K562 (cell line): ENCODE measurements at regions not wholly inside any gene's neighbourhood (a gene's known extent, or its start where the extent isn't known, plus 50 kb on each side); places are given as distances from the start of the nearest gene placed in this dataset.

Experiments
- ATAC-seq: fragments of 200-7000 bp; cut with Tn5 transposase; 3 replicates; pipeline ENCODE4 v1.9.1; 2020; ENCODE audit warnings: moderate library complexity
- BruUV-seq: library from RNA; stranded (reverse); fragments of 400-500 nt; replicated peaks from 2 replicates; lab custom pipeline; 2021; lab: Mats Ljungman, UMichigan
- CTCF ChIA-PET: fragments of 300-600 bp; formaldehyde crosslinking; extraction: SDS; loops from one replicate; lab custom pipeline; 2021; ENCODE audit warnings: low intra/inter-chr PET ratio; lab: Yijun Ruan, JAX
- POLR2A ChIA-PET: fragments of 300-600, 350-650 bp; sonication (Branson Sonifier 250); formaldehyde crosslinking; extraction: SDS; loops from one replicate; lab custom pipeline; 2021; ENCODE audit warnings: antibody characterized with exemption, inconsistent platforms; lab: Yijun Ruan, JAX
- DNase-seq, 4 experiments: peaks; one replicate each; pipeline versions ENCODE4 v3.0.0 to v3.0.0-alpha.2; 2011 to 2018; ENCODE audit warnings: low spot score in 3 of 4, mixed read lengths in 3 of 4; ENCODE audit errors: extremely low read depth in 1 of 4
- FAIRE-seq: peaks from 2 replicates; lab custom pipeline; 2011; peaks lifted over from hg19 to GRCh38; lab: Jason Lieb, UNC
- H2AFZ ChIP-seq: 2 replicates; pipeline ENCODE4 v1.6.0; 2011; ENCODE audit warnings: low read depth, low read length, control low read depth, inconsistent platforms
- H3K27ac ChIP-seq: fragments of 200-600 bp; 3 replicates; pipeline ENCODE4 v1.8.0; 2011; ENCODE audit warnings: low read depth, mild to moderate bottlenecking, control low read depth, inconsistent platforms, low read length, moderate library complexity, mixed read lengths; ENCODE audit errors: extremely low read depth
- H3K27me3 ChIP-seq, 2 experiments: fragments of 300-600 bp in 1 of 2; 2 replicates in 1 of 2; 3 replicates in 1 of 2; pipeline versions ENCODE4 v1.6.0 to v1.8.0; 2011; ENCODE audit warnings: inconsistent platforms in 2 of 2, low read length in 2 of 2, mild to moderate bottlenecking in 1 of 2, mixed read lengths in 1 of 2, moderate library complexity in 1 of 2; ENCODE audit not compliant: control insufficient read depth in 2 of 2, insufficient read depth in 2 of 2
- H3K36me3 ChIP-seq: fragments of 300-600 bp; 3 replicates; pipeline ENCODE4 v1.8.0; 2011; ENCODE audit warnings: mild to moderate bottlenecking, low read length, inconsistent platforms; ENCODE audit not compliant: control insufficient read depth, insufficient read depth
- H3K4me1 ChIP-seq, 2 experiments: fragments of 200-600 bp in 1 of 2; replicated peaks in 1 of 2; 2 replicates in 1 of 2; 3 replicates in 1 of 2; pipeline versions ENCODE4 v1.5.1 to v1.8.0; 2011; ENCODE audit warnings: inconsistent platforms in 2 of 2, low read length in 2 of 2, mild to moderate bottlenecking in 1 of 2, mixed read lengths in 1 of 2, moderate library complexity in 1 of 2; ENCODE audit not compliant: control insufficient read depth in 2 of 2, insufficient read depth in 2 of 2
- H3K4me2 ChIP-seq: 2 replicates; pipeline ENCODE4 v1.6.1; 2011; ENCODE audit warnings: low read length, control low read depth, inconsistent platforms, mixed read lengths; ENCODE audit not compliant: insufficient read depth
- H3K4me3 ChIP-seq: fragments of 200-600 bp; sonication (generic), shearing (Covaris generic); 2 replicates; pipeline ENCODE4 v1.5.1; 2016; ENCODE audit warnings: control low read depth, inconsistent platforms
- H3K79me2 ChIP-seq: fragments of 200-600 bp; 3 replicates; pipeline ENCODE4 v1.8.0; 2011; ENCODE audit warnings: low read length, inconsistent platforms; ENCODE audit not compliant: control insufficient read depth, insufficient read depth
- H3K9ac ChIP-seq, 2 experiments: 2 replicates each; pipeline versions ENCODE4 v1.6.0 to v1.6.1; 2011; ENCODE audit warnings: low read depth in 2 of 2, low read length in 2 of 2, control low read depth in 1 of 2, inconsistent platforms in 1 of 2, mild to moderate bottlenecking in 1 of 2, mixed read lengths in 1 of 2; ENCODE audit not compliant: insufficient read depth in 1 of 2
- H3K9me1 ChIP-seq: one replicate; pipeline ENCODE4 v1.6.0; 2011; ENCODE audit warnings: inconsistent platforms, mild to moderate bottlenecking, low read length, moderate library complexity; ENCODE audit not compliant: control insufficient read depth, insufficient read depth
- H3K9me3 ChIP-seq: replicated peaks from 2 replicates; pipeline ENCODE4 v1.5.1; 2011; ENCODE audit warnings: low read depth, low read length, inconsistent platforms; ENCODE audit not compliant: control insufficient read depth, insufficient read depth
- H4K20me1 ChIP-seq: replicated peaks from 2 replicates; pipeline ENCODE4 v1.6.1; 2011; ENCODE audit warnings: low read length, inconsistent platforms, mixed read lengths; ENCODE audit not compliant: control insufficient read depth, insufficient read depth
- ARID1B ChIP-seq: fragments of 450-650 bp; IDR thresholded peaks from 2 replicates; pipeline ENCODE4 v1.6.1; 2016; ENCODE audit warnings: antibody characterized with exemption, mild to moderate bottlenecking, inconsistent platforms
- BHLHE40 ChIP-seq: IDR thresholded peaks from 2 replicates; pipeline ENCODE4 v1.6.1; 2011; ENCODE audit warnings: low read length, improper control_type of control experiment
- CEBPZ ChIP-seq: fragments of 150-350 bp; IDR thresholded peaks from 2 replicates; pipeline ENCODE4 v1.6.1; 2014; ENCODE audit warnings: low read depth, mild to moderate bottlenecking, low read length, borderline replicate concordance
- GTF2E2 ChIP-seq: fragments of 200-800 bp; sonication (Bioruptor generic); IDR thresholded peaks from 2 replicates; pipeline ENCODE4 v1.6.1; 2016; ENCODE audit warnings: missing genetic modification characterization, missing compliant biosample characterization
- HCFC1 ChIP-seq: IDR thresholded peaks from 2 replicates; pipeline ENCODE4 v1.6.1; 2012; ENCODE audit warnings: low read depth, low read length, improper control_type of control experiment
- HES1 ChIP-seq: fragments of 450-650 bp; IDR thresholded peaks from 2 replicates; pipeline ENCODE4 v1.6.1; 2016; ENCODE audit warnings: low read depth, mild to moderate bottlenecking, moderate library complexity
- ILK ChIP-seq: fragments of 450-650 bp; IDR thresholded peaks from 2 replicates; pipeline ENCODE4 v1.6.1; 2016; ENCODE audit warnings: missing genetic modification characterization, low read depth, mild to moderate bottlenecking, missing compliant biosample characterization, moderate library complexity, borderline replicate concordance
- RERE ChIP-seq: sonication (generic); formaldehyde crosslinking; IDR thresholded peaks from 2 replicates; pipeline ENCODE4 v1.8.0; 2023; ENCODE audit warnings: missing genetic modification reagents, mild to moderate bottlenecking, borderline replicate concordance
- TBL1XR1 ChIP-seq, 2 experiments: IDR thresholded peaks; 2 replicates each; pipeline ENCODE4 v1.6.1; 2012; ENCODE audit warnings: improper control_type of control experiment in 2 of 2, low read length in 2 of 2, mild to moderate bottlenecking in 1 of 2
- ZBTB17 ChIP-seq: fragments of 450-650 bp; formaldehyde crosslinking; IDR thresholded peaks from 2 replicates; pipeline ENCODE4 v1.4.0; 2020; ENCODE audit warnings: mild to moderate bottlenecking
- WGBS: fragments of 100-300 bp; shearing (Covaris generic); methylation state at CpG from one replicate; pipeline ENCODE4 v1.1.6; 2016; ENCODE audit warnings: low coverage, mixed read lengths; ENCODE audit not compliant: insufficient coverage; ENCODE audit errors: missing lambda C conversion rate; 5-methylcytosine and 5-hydroxymethylcytosine counted together
- in situ Hi-C: fragments of 300-500 bp; cut with MboI; formaldehyde crosslinking; loops from 4 replicates; pipeline ENCODE4 v1.15.0; 2018; ENCODE audit warnings: inconsistent platforms, mixed read lengths
- intact Hi-C: fragments of 100-400 bp; cut with micrococcal nuclease; formaldehyde crosslinking; loops from 2 replicates; pipeline ENCODE4 v1.14.2; 2022

- H3K27ac ChIP-seq, result no peak overlapping the region
- WGBS, result 0% methylated on average over 2 of the region's 2 CpGs
- H3K9me1 ChIP-seq, result no peaks in the 10 kb centered on the region
- FAIRE-seq (no peak), ATAC-seq (no peak), DNase-seq (no peak)
- no peaks in the 10 kb centered on the region for H4K20me1 ChIP-seq
- no peak overlapping the region for H2AFZ ChIP-seq
- POLR2A ChIA-PET, result interaction anchor here (0.7 kb wide), 1 partner anchor 688 kb away, joined by 3 read pairs; no protein-coding TSS in a partner anchor
- no TSS peak for BruUV-seq
- in situ Hi-C loops, result no loop called here
- no peak overlapping the region for H3K4me3 ChIP-seq
- no peaks in the 10 kb centered on the region for H3K4me1 ChIP-seq
- no peaks in the 10 kb centered on the region for H3K79me2 ChIP-seq
- CTCF ChIA-PET, result no interaction called here
- H3K4me2 ChIP-seq, result no peak overlapping the region
- no peak overlapping the region for H3K9ac ChIP-seq
- no peaks in the 10 kb centered on the region for H3K27me3 ChIP-seq
- H3K36me3 ChIP-seq, result no peaks in the 10 kb centered on the region
- no peaks in the 10 kb centered on the region for H3K9me3 ChIP-seq
- intact Hi-C loops, result no loop called here
- no peak for TF ChIP-seq RERE (CRISPR knock-in tag)
- TF ChIP-seq ARID1B, result no peak
- TF ChIP-seq ILK, result no peak
- no peak for TF ChIP-seq CEBPZ
- TF ChIP-seq TBL1XR1 (IDR thresholded peaks at IDR 0.05; ENCODE audit: low read length in 2 of 2), result no peak
- TF ChIP-seq BHLHE40, result no peak
- no peak for TF ChIP-seq GTF2E2 (tag)
- no peak for TF ChIP-seq ZBTB17
- TF ChIP-seq HES1, result no peak
- TF ChIP-seq HCFC1, result no peak
Observed at GRCh38 chr14:55846826-55847446, 266.9 kb downstream of the KTN1 start.
